UCSD-AML1 (cell line): ENCODE measurements at regions not wholly inside any gene's neighbourhood (a gene's known extent, or its start where the extent isn't known, plus 50 kb on each side); places are given as distances from the start of the nearest gene placed in this dataset.

Source experiments
- DNase-seq: peaks from one replicate; lab custom pipeline; 2025; ENCODE audit not compliant: unreplicated experiment; lab: John Stamatoyannopoulos, UW

DNA sequence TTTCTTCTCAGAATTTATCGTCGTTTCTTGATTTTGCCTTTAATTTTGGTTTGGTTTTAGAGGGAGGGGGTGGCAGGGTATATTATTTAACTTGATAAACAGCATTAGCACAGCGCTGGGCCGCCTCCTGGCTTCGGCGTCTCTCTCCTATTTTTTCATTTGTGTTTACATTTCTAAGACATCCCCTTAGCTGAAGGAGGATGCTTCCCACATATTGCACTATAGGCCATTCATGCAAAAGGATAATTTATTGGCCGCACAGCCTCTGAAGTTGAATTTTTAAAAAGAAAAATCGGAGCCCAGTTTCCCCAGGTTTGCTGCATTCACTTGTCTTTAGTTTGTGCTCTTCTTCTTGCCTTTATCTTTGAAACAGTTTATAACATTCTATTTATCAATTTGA lies 497.4 kb upstream of the ZFHX3 start:
- DNase-seq: no peak

DNA sequence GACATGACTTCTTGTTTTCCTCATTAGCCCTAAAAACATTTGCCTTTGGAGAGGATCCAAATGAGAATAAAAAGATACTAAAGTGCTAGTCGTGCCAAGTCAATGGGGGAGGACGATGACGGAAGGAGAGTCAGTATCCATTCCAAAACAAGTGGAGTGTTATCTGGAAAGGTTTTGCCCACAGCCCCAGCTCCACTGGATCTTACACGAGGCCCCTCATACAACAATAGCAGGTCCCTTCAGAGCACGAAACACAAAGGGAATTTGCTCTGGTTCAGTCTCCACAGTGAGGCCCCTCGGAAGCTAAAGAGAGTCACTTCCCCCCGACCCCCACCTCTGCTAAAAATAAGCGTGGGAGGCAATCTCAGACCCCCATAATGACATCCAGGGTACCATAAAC lies 496.9 kb upstream of the ZFHX3 start:
- DNase-seq: no peak

DNA sequence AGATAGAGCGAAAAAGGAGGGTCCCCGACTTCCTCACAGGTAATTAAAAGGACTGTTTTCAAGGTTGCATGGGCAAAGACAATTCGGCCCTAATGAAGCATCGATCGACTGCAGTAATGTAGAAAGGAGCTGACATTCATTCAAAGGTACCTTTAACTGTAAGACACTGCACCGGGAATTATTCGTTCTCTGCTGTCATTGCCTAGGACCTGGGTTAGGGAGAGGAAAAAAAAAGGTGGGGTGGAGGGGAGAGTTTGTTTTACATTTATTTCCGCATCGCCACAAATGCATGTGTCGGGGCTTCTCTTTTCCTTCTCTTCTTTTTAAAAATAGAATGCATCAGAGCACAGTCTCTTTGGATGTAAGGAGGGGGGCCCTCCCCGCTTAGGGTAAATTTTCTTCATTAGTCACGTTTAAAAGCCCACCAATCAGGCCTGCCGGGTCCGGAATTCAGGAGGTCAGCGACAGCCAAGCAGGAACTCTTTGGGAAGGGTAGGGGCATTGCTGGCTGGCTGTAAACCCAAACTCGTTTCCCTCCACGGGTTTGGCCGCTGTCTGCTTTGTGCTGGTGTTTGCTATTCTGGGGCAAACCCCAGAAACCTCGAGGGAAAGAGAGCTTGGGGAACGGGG lies 496.2 kb upstream of the ZFHX3 start:
- no peak for DNase-seq

DNA sequence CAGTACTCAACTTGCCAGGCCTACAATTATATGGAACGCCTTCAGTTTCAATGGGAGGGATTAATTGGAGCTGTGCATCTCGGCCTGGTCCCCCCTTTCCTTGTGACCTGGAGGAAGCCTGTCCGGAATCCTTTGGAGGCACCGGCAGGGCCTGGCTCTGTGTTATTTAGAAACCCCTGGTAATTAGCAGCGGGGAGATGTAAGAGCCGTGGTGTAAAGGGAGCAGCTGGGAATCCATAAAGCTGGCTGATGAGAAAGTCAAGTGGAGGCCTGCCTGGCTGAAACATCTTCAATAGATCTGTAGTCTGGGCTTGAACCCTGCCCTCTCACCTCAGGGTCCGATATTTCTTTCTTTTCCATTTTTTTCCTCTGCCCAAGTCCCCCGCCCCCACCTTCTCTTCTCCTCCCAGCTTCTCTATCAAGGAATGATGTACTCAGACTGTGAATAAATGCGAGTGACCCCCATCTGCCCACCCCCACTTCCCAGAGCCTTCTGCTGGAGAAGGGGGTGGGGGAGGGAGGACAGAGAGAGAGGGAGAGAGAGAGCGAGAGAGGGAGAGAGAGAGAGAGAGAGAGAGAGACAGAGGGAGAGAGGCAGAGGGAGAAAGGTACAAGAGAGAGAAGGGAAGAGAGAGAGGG lies 495.5 kb upstream of the ZFHX3 start:
- DNase-seq: no peak

DNA sequence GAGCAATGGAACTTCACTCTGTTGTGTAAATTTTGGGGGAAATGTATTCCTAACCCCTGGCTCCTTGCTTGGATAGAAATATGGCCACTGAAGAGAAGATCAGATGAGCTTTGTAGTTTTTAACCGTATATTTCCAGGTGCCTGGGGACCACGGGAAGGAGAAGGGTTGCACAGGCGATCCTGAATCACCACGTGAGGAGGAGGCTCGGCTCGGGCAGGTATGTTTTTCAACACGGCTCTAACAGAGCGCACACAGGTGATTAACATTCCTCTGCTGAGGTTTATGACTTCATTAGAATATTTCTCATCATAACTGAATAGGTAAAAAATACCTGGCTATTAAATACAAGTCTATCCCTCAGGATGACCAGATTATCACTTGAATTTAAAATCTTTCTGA lies 495.0 kb upstream of the ZFHX3 start:
- DNase-seq: no peak

DNA sequence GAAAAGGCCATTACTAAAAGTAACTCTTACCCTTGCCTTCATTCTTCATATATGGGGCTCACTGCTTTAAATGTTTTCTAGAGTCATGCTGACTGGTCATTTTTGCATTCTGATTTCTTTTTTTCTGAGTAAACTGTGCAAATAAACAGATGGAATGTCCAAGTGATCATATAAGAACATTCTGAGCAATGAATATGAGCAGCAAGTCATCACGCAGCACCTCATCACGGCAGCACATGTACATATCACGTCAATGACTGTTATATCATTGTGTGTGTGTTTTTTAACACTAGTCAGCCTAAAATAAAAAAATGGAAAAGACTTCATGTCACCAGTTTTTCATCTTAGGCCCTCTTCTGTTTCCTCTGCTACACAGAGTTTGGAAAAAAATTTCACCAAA lies 490.0 kb upstream of the ZFHX3 start:
- no peak for DNase-seq

DNA sequence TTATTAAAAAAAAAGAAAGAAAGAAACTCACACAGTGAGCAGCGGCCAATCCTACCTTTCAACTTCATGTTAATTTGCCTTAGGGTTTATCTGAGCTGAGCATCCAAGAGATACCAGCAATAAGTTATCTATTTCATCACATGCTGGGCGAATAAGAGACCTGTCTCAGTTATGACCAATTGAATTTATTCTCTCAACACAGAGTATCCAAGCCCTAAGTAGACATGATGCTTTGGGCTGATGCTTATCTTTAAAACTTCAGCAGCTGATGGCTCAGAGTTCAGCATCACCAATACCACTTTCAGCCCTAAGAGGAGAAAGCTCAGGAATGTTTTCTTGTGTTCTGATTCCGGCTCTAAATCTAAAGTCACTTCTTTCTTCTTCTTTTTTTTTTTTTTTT lies 489.0 kb upstream of the ZFHX3 start:
- DNase-seq: no peak

DNA sequence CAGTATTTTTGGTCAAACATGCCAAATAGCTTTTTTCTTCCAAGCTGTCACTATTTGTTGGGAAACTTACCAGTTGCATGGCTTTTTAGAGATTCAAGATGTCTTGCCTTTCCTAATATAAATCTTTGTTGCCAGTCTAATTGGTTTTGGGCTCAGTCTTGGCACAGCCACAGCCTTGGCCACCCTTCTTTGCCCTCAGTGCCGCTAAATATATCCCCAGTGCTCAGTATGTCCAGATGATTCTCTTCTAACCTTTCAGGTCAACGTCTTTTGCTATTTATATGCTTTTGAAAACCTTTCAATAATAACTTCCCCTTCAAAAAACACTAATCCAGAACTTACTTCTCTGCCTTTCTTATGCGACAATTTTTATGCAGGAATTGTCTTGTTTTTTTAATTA lies 483.1 kb upstream of the ZFHX3 start:
- DNase-seq: no peak

DNA sequence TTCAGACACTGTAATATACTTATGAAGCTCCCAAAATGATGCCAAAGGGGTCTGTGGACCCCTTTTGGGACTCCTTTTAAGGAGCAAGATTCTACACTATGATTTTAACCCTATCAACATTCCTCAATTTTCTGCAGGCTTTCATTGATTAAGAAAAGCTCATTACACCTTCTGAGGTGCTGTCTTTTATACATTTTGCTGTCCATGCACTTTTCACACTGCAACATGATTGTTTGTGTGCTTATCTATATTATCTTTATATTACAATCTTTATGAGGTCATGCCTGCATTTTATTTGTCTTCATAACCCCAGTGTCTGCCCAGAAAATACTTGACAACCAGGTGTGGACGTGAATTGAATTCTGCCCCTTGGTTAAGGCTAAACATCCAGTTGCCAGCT lies 482.6 kb upstream of the ZFHX3 start:
- DNase-seq: no peak

DNA sequence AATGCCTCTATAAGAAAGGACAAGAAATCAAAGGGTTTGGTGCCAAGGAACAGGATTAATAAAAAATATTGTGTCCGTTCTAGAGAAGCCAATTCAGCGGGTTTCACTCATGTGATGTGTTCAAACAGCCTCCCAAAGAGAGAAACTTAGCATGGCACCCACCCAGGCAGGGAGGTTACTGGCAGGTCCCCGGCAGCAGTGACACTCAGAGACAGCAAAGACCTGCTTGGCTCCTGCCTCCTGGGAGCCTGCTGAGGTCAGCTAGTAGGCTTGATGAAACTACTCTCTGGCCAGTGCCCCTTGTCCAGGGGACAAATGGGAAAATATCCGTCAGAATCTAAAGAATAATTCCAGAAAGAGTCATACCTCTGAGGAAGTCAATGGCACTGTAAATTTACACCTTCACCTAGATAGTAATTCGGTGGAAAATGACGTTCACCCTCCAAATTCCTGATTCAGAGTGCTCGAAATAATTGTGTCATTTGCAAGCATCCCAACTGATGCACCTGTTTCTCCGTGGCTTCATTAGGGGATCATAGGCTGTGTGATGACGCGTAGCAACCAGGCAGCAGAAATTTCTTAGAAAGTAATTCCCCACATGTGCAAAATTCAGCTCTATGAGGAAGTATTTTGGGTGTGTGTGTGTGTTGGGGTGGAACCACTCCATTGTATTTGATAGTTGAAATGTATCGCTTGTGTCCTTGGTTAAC lies 481.5 kb upstream of the ZFHX3 start:
- DNase-seq: no peak

DNA sequence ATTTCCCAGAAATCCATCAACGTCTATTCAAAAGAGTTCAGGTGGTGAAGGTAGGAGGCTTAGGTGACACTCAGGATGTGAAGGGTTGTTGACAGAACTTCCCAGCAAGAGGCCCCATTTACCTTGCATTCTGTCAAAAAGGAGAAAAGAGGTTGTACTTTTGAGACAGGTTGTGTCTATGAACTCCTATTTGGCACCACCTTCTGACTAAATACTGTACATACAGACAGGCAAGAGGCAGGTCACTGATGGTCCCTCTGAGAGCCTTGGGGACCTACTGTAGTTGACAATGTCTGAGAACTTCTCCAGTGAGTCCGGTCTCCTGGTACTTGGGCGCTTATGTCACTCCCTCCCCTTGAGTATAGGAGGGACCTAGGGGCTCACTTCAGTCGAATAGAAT lies 479.3 kb upstream of the ZFHX3 start:
- no peak for DNase-seq

DNA sequence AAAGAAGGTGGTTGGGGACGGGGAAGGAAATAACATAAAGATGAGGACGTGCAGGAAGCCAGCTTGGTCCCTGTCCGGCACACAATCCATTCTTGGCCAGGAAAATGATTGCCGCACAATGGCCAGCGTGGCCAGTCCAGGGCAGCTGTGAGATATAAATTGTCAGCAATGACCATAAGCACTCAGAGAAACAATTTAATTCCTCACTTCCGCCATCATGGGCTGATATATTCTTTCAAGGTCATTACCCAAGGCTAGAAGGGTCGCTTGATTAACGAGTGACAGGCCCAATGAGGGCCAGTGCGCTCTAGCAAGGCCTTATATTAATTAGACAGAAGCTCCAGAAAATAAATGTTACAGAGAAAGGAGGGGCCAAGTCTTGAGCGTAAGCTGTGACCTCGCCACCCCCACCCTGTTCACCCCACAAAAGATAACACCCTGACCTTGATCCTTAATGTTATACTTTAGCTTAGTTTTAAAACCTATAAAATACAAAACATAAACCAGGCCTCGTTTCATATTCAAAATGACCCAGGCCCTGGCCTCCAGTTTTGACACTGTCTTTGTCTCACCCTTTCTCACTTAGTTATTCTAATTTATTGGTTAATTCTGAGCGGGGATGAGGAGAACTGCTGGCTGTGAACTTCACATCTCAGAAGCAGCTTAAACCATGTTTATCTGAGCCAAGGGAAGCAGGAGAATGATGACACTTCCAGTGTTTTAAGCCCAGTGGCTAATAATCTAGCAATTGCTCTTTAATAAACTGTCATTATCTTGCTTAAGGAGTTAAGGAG lies 478.3 kb upstream of the ZFHX3 start:
- no peak for DNase-seq

DNA sequence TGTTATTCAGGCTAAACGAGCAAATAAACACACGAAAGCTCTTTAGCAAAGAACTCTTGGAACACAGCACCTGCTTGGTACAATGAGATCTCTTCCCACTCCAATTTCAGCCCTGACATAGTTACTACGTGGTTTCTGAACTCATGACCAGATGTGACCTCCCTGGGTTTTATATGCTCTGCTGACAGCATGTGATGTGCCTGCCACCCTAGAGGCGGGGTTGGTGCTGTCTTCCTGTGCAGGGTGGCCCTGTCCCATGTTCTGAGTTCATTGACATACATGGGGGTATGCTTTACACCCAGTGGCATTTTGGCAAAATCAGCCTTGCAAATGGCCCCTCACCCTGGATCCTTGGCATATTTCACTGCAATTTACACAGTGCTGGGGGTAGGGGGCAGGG lies 475.3 kb upstream of the ZFHX3 start:
- DNase-seq: no peak

DNA sequence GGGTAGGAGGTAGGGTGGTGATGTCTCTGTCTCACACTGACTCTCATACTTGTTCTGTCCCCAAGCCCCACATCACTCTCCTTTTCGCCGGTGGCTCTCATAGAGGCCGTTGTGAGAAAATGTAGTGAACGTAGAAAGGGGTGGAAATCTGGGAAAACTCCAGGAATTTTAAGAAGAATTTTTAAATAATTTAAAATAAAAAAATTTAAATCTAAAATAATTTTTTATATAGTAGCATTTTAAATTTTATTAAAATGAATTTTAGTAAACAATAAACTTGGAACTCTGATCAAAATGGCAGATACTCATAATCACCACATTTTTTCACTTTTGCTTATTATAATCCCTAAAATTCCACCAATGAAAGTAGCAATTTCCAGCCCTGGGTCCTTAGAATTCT lies 473.6 kb upstream of the ZFHX3 start:
- DNase-seq: no peak

DNA sequence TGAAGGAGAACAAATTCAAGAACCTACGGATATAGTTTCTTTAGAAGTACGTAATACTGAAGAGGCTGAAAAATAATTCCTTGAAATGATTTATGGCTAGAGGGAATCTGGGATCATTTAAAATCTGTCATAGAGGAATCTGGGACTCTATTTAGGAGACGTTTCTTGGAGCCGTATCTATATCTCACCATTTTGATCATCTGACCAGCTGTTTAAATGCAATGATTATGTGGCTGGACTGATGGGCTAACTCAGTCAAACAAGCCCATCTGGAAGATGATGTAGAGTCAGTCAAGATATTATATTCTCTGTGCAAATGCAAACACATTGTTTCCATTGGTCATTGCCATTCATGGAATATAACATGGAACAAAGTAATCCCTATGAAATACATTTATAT lies 467.7 kb upstream of the ZFHX3 start:
- no peak for DNase-seq

DNA sequence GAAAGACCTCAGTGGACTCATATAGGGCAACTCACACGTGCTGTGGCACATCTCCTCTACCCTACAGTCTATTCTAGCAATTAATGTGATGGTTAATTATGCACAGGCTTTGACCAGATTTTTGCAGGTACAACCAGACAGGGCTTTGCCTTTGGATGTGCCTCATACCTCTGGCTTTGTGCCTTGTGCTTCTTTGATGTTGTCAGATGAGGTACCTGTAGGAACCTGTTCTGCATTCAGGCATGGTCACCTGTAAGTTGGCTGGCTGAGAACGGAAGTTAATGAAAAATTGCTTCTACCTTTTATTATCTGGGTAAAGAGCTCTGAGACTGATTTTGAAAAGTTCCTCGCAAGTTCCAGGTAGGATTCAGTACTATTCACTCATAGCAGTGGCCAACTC lies 462.9 kb upstream of the ZFHX3 start:
- DNase-seq: no peak

DNA sequence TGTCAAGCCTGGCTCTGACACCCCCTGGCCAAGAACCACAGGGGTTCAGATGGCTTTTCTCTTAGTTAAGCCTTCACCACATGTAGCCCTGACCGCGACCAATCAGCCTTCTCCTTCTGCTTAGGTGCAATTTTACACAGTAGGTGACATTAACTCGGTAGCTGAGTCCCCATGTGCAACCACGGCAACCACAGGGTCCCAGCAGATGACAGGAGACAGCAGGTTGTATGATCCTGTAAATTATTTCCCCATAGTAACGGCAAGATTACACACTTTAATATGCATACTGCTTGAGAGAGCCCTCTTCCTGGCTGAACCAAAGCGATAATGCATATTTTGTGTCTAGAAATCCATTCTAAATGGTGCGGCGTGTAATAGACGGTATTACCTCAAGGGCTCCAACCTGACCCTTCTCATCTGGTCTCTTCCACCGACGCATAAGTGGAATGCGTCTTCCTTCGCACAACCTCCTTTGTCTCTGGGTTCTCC lies 458.7 kb upstream of the ZFHX3 start:
- no peak for DNase-seq

DNA sequence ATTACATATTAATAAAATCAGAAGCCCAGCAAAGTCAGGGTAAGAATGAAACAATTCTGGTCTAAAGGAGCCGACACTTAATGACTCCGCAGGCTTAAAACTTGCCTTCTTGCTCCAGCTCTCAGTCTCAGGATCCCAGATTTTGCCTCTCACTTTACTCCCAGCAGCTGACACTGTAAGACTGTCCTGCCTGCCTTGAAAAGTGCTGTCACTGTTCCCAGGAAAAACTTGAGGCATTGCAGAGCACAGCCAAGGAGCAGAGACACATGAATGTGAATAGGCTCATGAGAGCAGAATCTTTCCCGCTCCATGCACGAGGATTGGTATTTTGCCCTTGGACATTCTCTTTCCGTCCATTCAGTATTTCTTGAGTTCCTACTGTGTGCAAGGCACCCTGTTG lies 457.6 kb upstream of the ZFHX3 start:
- no peak for DNase-seq

DNA sequence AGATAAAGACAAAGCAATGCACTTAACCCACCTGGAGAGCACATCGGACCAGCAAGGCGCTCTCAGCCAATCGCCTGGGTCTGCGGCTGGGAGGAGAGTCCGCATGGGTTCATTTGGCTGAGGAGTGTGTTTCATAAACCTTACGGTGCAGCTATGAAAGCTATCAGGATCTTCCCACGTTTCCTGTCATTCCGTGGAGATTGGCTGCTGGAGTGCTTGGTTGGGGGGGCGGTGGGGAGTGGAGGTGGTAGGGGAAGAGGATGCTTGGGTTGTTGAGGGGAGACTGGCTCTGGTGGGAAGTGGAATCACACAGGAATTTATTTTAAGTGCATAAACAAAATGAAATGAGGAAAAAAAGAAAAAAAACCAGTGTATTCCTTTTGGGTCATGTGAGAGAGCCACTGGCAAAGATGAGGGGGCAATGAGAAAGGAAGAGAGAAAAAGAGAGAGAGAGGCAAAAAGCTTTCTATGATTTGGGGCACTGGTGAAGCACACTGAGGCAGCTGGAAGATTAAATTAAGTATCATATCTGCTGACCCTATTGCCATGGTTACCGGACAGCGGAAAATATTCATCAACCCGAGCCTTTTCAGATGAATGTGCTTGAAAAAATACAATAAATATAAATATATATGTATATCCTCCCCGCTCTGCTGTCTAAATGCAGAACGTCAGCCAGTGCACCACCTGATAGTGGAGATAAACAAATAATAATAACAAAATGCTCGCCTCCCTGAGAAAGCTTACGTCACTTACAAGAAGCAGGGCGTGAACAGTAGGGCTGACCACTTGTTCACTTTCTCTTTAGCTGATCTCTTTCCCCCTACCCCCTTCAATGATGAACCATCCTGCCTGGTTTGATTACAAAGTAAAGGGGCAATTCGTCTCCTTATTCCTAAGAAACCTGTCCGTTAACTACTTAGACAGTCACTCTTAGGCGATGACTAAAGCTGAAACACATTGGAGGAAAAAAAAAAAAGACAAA lies 457.0 kb upstream of the ZFHX3 start:
- no peak for DNase-seq

DNA sequence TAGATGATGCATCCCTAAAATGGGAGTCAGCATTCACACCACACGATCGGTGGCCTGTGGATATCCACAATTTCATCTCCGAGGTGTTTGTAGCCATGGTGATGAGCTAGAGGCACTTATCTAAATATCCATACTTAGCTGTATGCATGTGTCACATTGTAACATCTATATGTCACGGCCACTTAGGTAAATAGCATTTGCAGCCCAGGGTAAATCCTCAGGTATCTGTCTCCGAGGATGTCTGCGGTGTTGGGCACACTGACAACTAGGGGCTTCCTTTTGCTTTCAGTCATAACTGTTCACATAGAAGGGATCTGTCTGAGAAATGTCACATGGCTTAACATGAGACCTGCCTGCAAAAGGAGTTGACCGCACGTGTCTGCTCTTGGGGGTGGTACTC lies 455.2 kb upstream of the ZFHX3 start:
- no peak for DNase-seq

DNA sequence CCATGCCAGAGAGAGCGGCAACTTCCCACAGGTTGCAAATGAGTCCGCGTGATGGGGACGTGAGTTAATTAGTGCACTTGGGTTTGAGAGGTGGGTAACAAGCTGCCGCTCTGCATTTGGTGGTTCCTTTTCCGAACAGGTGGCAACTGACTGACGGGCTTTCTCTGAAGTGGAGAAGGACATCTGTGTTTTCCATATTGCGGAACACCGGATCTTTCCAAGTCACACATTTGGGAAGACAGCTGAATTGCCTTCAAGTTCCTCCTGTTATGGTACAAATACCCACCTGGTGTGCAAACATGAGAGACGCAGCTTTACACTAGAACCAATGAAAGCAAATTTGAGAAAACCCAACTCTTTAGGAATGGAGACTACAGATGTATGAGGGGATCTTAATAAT lies 451.3 kb upstream of the ZFHX3 start:
- no peak for DNase-seq
